GM04504 (cell line): ENCODE measurements at regions not wholly inside any gene's neighbourhood (a gene's known extent, or its start where the extent isn't known, plus 50 kb on each side); places are given as distances from the start of the nearest gene placed in this dataset.
"Not testable (repeated sequence)": the region's sequence is repeated elsewhere in the genome, so short reads cannot be mapped to it uniquely, and the experiment has no call there.

Experiments used
- DNase-seq: peaks from one replicate; pipeline ENCODE4 v3.0.0-alpha.2; 2012; ENCODE audit warnings: low read depth

- DNase-seq = not testable (repeated sequence)
Measured at GRCh38 chr20:12129114-12129513, 211.4 kb downstream of the BTBD3 start.

GRCh38 chr20:12129532-12129931 lies 211.8 kb downstream of the BTBD3 start:
- DNase-seq = not testable (repeated sequence)

- no peak for DNase-seq
Measured at GRCh38 chr20:12130781-12131180, 213.1 kb downstream of the BTBD3 start.

- no peak for DNase-seq
Measured at GRCh38 chr20:12133553-12133952, 215.9 kb downstream of the BTBD3 start.

- DNase-seq = not testable (repeated sequence)
Measured at GRCh38 chr20:12145951-12146350, 228.3 kb downstream of the BTBD3 start.

GRCh38 chr20:12152996-12153395 lies 235.3 kb downstream of the BTBD3 start:
- DNase-seq = no peak

- DNase-seq = no peak
Measured at GRCh38 chr20:12153628-12154027, 235.9 kb downstream of the BTBD3 start.

GRCh38 chr20:12156252-12156651 lies 238.6 kb downstream of the BTBD3 start:
- no peak for DNase-seq

GRCh38 chr20:12159261-12159660 lies 241.6 kb downstream of the BTBD3 start:
- DNase-seq = no peak

- no peak for DNase-seq
Measured at GRCh38 chr20:12161734-12162133, 244.0 kb downstream of the BTBD3 start.

- peak; percentile 74 for DNase-seq
Measured at GRCh38 chr20:12166053-12166717, 248.5 kb downstream of the BTBD3 start.

GRCh38 chr20:12170406-12170805 lies 252.7 kb downstream of the BTBD3 start:
- DNase-seq = no peak

- DNase-seq = peak; percentile 34
Measured at GRCh38 chr20:12171923-12172524, 254.3 kb downstream of the BTBD3 start.

GRCh38 chr20:12173347-12174012 lies 255.8 kb downstream of the BTBD3 start:
- DNase-seq = no peak

- DNase-seq = no peak
Measured at GRCh38 chr20:12175538-12175937, 257.8 kb downstream of the BTBD3 start.

- DNase-seq = no peak
Measured at GRCh38 chr20:12177657-12178293, 260.1 kb downstream of the BTBD3 start.

- no peak for DNase-seq
Measured at GRCh38 chr20:12179692-12180091, 262.0 kb downstream of the BTBD3 start.

- no peak for DNase-seq
Measured at GRCh38 chr20:12180107-12180661, 262.5 kb downstream of the BTBD3 start.

- no peak for DNase-seq
Measured at GRCh38 chr20:12198281-12198680, 280.6 kb downstream of the BTBD3 start.

GRCh38 chr20:12199703-12200102 lies 282.0 kb downstream of the BTBD3 start:
- DNase-seq = no peak

- no peak for DNase-seq
Measured at GRCh38 chr20:12201289-12201991, 283.7 kb downstream of the BTBD3 start.

GRCh38 chr20:12203399-12203798 lies 285.7 kb downstream of the BTBD3 start:
- no peak for DNase-seq
